ENCODE measurements at regions not wholly inside any gene's neighbourhood (a gene's known extent, or its start where the extent isn't known, plus 50 kb on each side); places are given as distances from the start of the nearest gene placed in this dataset.

DNA sequence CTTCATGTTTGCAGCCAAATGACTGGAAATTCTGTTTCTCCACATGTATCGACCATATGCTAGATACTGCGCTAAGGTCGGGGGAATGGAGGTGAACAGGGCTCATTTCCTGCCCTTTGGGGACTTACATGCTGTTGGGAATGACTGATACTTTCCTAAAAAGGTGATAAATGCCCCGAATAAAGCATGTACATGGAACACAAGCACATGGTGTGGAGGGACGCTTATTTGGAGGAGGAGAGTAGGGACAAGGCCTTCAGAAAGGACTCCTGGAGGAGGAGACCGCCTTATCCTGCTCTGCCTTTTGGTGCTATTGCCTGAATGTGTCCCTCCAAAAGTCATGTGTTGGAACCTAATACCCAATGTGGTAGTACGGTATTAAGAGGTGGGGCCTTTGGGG, 344.5 kb downstream of the PRL start:
- intact Hi-C loops (cut with DNase I) = no loop called here
- Histone ChIP-seq H3K27me3 (no peaks in the 10 kb centered on the region), H3K4me3 (no peak overlapping the region), H3K4me1 (peaks cover 14% of the 10 kb centered on the region), H3K9me3 (no peaks in the 10 kb centered on the region), H3K36me3 (no peaks in the 10 kb centered on the region), H3K27ac (no peak overlapping the region)
- TF ChIP-seq, protein P1, sequence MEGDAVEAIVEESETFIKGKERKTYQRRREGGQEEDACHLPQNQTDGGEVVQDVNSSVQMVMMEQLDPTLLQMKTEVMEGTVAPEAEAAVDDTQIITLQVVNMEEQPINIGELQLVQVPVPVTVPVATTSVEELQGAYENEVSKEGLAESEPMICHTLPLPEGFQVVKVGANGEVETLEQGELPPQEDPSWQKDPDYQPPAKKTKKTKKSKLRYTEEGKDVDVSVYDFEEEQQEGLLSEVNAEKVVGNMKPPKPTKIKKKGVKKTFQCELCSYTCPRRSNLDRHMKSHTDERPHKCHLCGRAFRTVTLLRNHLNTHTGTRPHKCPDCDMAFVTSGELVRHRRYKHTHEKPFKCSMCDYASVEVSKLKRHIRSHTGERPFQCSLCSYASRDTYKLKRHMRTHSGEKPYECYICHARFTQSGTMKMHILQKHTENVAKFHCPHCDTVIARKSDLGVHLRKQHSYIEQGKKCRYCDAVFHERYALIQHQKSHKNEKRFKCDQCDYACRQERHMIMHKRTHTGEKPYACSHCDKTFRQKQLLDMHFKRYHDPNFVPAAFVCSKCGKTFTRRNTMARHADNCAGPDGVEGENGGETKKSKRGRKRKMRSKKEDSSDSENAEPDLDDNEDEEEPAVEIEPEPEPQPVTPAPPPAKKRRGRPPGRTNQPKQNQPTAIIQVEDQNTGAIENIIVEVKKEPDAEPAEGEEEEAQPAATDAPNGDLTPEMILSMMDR (IDR thresholded peaks at IDR 0.05) = no peak
- no peak for TF ChIP-seq POLR2A (IDR thresholded peaks at IDR 0.05)
- DNase-seq (ENCODE audit: extremely low spot score in 2 of 2) = no peak

DNA sequence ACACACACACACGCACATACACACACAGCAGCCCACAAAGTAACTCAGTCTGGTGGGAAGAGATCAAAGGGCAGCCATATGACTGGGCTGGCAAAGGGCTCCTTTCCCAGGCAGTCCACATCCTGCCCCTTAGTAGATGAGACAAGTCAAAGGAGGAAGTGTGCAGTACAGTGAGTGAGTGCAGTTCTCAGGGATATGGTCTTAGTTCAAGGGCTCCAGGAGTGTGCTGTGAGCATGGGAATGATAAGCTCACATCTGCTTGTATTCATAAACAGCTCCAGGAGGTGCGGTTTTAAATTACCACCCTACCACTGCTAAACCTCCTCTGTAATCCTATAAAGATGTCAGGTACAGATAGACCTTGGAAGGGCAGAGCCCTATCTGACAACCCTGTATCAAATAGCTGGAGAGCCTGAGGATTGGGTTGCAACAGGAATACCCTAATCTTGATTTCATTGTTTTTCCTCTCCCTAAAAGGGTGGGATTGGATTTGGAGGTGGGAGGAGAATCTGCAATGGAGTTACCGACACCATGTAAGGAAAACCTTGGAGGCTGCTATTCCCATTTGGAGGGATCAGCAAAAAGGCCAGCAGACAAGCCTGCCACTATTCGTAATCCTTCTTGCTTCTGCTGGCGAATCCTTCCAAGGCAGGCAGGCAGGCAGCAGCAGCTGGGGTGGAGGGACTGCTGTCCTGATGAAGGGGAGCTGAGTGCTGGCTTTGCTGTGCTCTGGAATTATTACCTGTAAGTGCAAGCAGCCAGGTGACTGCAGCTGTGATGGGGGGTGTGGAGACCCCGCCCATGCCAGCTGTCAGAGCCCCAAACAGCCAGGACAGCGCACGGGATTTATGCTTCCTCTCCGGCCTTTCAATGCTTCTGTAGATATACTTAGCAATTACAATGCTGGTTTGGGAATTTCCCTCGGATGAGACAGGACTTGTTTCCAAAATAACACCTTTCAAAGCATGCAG, 342.7 kb downstream of the PRL start:
- no peaks in the 10 kb centered on the region for H3K27me3 ChIP-seq

DNA sequence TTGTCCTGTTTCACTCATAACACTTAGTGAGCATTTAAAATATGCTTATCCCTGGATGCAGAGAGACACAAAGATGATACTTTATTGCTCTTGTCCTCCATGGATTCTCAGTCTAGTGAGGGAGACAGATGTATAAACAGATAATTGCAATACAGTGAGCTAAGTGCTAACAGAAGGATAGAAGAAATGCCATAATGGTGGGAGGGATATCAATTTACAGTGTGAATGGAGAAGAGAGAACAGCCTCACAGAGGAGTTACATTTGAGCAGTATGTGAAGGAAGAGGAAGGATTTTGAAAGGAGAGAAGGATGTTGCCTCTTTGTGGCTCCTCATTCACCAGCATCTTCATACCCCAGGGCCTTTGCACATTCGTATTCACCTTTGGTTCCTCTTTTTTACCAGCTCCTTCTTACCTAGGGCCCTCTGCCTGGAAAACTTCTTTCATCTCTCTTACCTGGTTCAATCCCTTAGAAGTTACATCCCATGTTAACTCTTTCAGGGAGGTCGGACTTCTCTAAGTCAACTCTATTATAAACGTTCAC, 341.7 kb downstream of the PRL start:
- no peaks in the 10 kb centered on the region for H3K36me3 ChIP-seq
- DNase-seq (ENCODE audit: extremely low spot score in 2 of 2) = no peak
- no peaks in the 10 kb centered on the region for H3K9me3 ChIP-seq
- peak overlapping the region; percentile 21 for H3K27ac ChIP-seq
- peaks cover 14% of the 10 kb centered on the region for H3K4me1 ChIP-seq
- intact Hi-C loops (cut with DNase I) = no loop called here
- TF ChIP-seq POLR2A (IDR thresholded peaks at IDR 0.05) (no peak), POLR2AphosphoS5 (IDR thresholded peaks at IDR 0.05; ENCODE audit: insufficient read depth in 1 of 2, low read depth in 1 of 2) (no peak)
- TF ChIP-seq, protein P1 (IDR thresholded peaks at IDR 0.05) = no peak
- no peaks in the 10 kb centered on the region for H3K27me3 ChIP-seq
- no peak overlapping the region for H3K4me3 ChIP-seq

More for the DNA sequence above, 342.7 kb downstream of the PRL start:
- intact Hi-C loops (cut with DNase I) = no loop called here
- Histone ChIP-seq H3K36me3 (no peaks in the 10 kb centered on the region), H3K9me3 (no peaks in the 10 kb centered on the region), H3K27ac (no peak overlapping the region), H3K4me1 (peaks cover 14% of the 10 kb centered on the region), H3K4me3 (no peak overlapping the region)
- TF ChIP-seq POLR2A (IDR thresholded peaks at IDR 0.05) = no peak
- TF ChIP-seq POLR2AphosphoS5 (IDR thresholded peaks at IDR 0.05; ENCODE audit: insufficient read depth in 1 of 2, low read depth in 1 of 2) = no peak
- TF ChIP-seq, protein P1 (IDR thresholded peaks at IDR 0.05) = no peak
- no peak for DNase-seq (ENCODE audit: extremely low spot score in 2 of 2)

DNA sequence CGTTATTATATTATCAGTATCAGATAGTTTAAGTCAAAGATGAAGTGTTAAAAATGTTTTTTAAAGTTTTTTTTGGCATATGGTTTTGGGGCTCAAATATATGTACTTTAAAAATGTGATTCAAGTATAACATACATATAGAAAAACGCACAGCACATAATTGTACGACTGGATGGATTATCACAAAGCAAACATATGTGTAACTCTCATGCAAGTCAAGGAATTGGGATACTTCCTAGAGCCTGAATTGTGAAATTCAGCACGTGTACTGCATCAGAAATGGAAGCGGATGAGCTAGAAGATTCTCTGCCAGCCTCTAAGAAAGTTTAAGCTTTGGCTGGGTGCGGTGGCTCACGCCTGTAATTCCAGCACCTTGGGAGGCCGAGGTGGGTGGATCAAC, 340.9 kb downstream of the PRL start:
- intact Hi-C loops (cut with DNase I) = no loop called here
- Histone ChIP-seq H3K9me3 (no peaks in the 10 kb centered on the region), H3K27me3 (no peaks in the 10 kb centered on the region), H3K4me1 (peaks cover 14% of the 10 kb centered on the region), H3K27ac (no peak overlapping the region), H3K4me3 (no peak overlapping the region), H3K36me3 (no peaks in the 10 kb centered on the region)
- no peak for DNase-seq (ENCODE audit: extremely low spot score in 2 of 2)
- TF ChIP-seq, protein P1 (IDR thresholded peaks at IDR 0.05) = no peak
- TF ChIP-seq POLR2A (IDR thresholded peaks at IDR 0.05) = no peak
- no peak for TF ChIP-seq POLR2AphosphoS5 (IDR thresholded peaks at IDR 0.05; ENCODE audit: insufficient read depth in 1 of 2, low read depth in 1 of 2)

DNA sequence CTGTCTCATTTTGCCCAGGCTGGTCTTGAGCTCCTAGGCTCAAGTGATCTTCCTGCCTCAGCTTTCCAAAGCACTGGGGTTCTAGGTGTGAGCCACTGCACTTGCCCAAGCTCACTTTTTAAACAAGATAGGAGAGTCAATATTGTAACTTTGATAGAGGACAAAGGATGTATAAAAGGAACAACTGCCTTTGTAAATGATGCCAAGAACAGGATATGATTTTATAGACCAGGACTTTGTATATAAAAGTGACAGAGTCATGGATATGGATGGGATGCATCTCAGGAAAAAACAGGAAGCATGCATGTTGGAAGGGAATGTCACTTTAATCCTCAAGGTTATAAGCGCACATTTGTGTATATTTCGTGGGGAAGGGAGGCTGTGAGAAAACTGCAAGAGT, 338.4 kb downstream of the PRL start:
- no peaks in the 10 kb centered on the region for H3K27me3 ChIP-seq
- TF ChIP-seq, protein P1 (IDR thresholded peaks at IDR 0.05) = no peak
- TF ChIP-seq POLR2A (IDR thresholded peaks at IDR 0.05) (no peak), POLR2AphosphoS5 (IDR thresholded peaks at IDR 0.05; ENCODE audit: insufficient read depth in 1 of 2, low read depth in 1 of 2) (no peak)
- no peaks in the 10 kb centered on the region for H3K36me3 ChIP-seq
- H3K27ac ChIP-seq = no peak overlapping the region
- H3K4me1 ChIP-seq = peaks cover 14% of the 10 kb centered on the region
- H3K9me3 ChIP-seq = no peaks in the 10 kb centered on the region
- H3K4me3 ChIP-seq = no peak overlapping the region
- intact Hi-C loops (cut with DNase I) = no loop called here
- DNase-seq (ENCODE audit: extremely low spot score in 2 of 2) = no peak
